CD8-positive, alpha-beta memory T cell (primary cell): ENCODE measurements at regions not wholly inside any gene's neighbourhood (a gene's known extent, or its start where the extent isn't known, plus 50 kb on each side); places are given as distances from the start of the nearest gene placed in this dataset.
"Not testable (repeated sequence)": the region's sequence is repeated elsewhere in the genome, so short reads cannot be mapped to it uniquely, and the experiment has no call there.

Source experiments
- CTCF ChIA-PET: fragments of 350-600 bp; sonication (Branson Sonifier 250); formaldehyde crosslinking; loops from one replicate; lab custom pipeline; 2021; ENCODE audit warnings: antibody characterized with exemption; lab: Charles Lee
- POLR2A ChIA-PET: fragments of 350-600 bp; sonication (Branson Sonifier 250); formaldehyde crosslinking; loops from one replicate; lab custom pipeline; 2021; ENCODE audit warnings: antibody characterized with exemption; lab: Charles Lee
- DNase-seq, 5 donors: peaks; one replicate each; pipeline versions ENCODE4 v3.0.0 to v3.0.0-alpha.2; 2020 to 2022; ENCODE audit warnings: mixed read lengths in 1 of 5
- H3K27ac ChIP-seq: one replicate; pipeline ENCODE4 v1.7.0; 2013; ENCODE audit warnings: low read depth, mild to moderate bottlenecking, low read length, moderate library complexity
- H3K27me3 ChIP-seq: 2 replicates; pipeline ENCODE4 v1.7.0; 2013; ENCODE audit warnings: low read length, mild to moderate bottlenecking; ENCODE audit not compliant: insufficient read depth, poor library complexity, severe bottlenecking
- H3K36me3 ChIP-seq: 2 replicates; pipeline ENCODE4 v1.7.0; 2013; ENCODE audit warnings: mild to moderate bottlenecking, low read length, moderate library complexity; ENCODE audit not compliant: insufficient read depth
- H3K4me1 ChIP-seq: 2 replicates; pipeline ENCODE4 v1.7.0; 2013; ENCODE audit warnings: mild to moderate bottlenecking, low read length, moderate library complexity; ENCODE audit not compliant: insufficient read depth
- H3K4me3 ChIP-seq: 2 replicates; pipeline ENCODE4 v1.7.0; 2013; ENCODE audit warnings: mild to moderate bottlenecking, low read length
- H3K9me3 ChIP-seq: 2 replicates; pipeline ENCODE4 v1.7.0; 2013; ENCODE audit warnings: mild to moderate bottlenecking, low read length
- H3K27ac Mint-ChIP-seq, 8 donors: one replicate each; pipeline ENCODE4 v1.8.0; 2020 to 2021; ENCODE audit warnings: mixed read lengths in 8 of 8, mild to moderate bottlenecking in 6 of 8, inconsistent platforms in 3 of 8, moderate library complexity in 3 of 8
- H3K27me3 Mint-ChIP-seq, 2 donors: one replicate each; pipeline ENCODE4 v1.8.0; 2020 to 2021; ENCODE audit warnings: mixed read lengths in 2 of 2, mild to moderate bottlenecking in 1 of 2, moderate library complexity in 1 of 2
- H3K36me3 Mint-ChIP-seq, 3 donors: one replicate each; pipeline ENCODE4 v1.8.0; 2020 to 2021; ENCODE audit warnings: mixed read lengths in 3 of 3, inconsistent platforms in 1 of 3, mild to moderate bottlenecking in 1 of 3
- H3K4me1 Mint-ChIP-seq, 3 donors: one replicate each; pipeline ENCODE4 v1.8.0; 2020 to 2021; ENCODE audit warnings: mixed read lengths in 3 of 3, inconsistent platforms in 1 of 3, mild to moderate bottlenecking in 1 of 3
- H3K4me3 Mint-ChIP-seq, 7 donors: one replicate each; pipeline ENCODE4 v1.8.0; 2020 to 2021; ENCODE audit warnings: mixed read lengths in 7 of 7, mild to moderate bottlenecking in 6 of 7, moderate library complexity in 4 of 7, inconsistent platforms in 2 of 7
- H3K9me3 Mint-ChIP-seq, 5 donors: one replicate each; pipeline ENCODE4 v1.8.0; 2020 to 2022; ENCODE audit warnings: mixed read lengths in 5 of 5, mild to moderate bottlenecking in 3 of 5, moderate library complexity in 2 of 5, inconsistent platforms in 1 of 5

GRCh38 chr9:78149702-78150291, 86.1 kb upstream of the CEP78 start:
- peaks cover 0 to 4% (median 0%) of the 10 kb centered on the region in 3 donors for H3K4me1 Mint-ChIP-seq
- Histone ChIP-seq H3K4me1 (no peaks in the 10 kb centered on the region), H3K9me3 (no peaks in the 10 kb centered on the region), H3K4me3 (no peak overlapping the region), H3K27ac (no peak overlapping the region), H3K27me3 (no peaks in the 10 kb centered on the region), H3K36me3 (no peaks in the 10 kb centered on the region)
- H3K27ac Mint-ChIP-seq = no peak overlapping the region
- H3K4me3 Mint-ChIP-seq = no peak overlapping the region
- peaks cover 2 to 6% of the 10 kb centered on the region in 2 donors for H3K27me3 Mint-ChIP-seq
- POLR2A ChIA-PET = no interaction called here
- H3K9me3 Mint-ChIP-seq = peaks cover 0 to 2% (median 0%) of the 10 kb centered on the region in 5 donors
- H3K36me3 Mint-ChIP-seq = peaks cover 0 to 13% (median 0%) of the 10 kb centered on the region in 3 donors
- no peak for DNase-seq
- CTCF ChIA-PET = interaction anchor here (0.6 kb wide), 1 partner anchor 20 kb away, joined by 3 read pairs; no protein-coding TSS in a partner anchor

GRCh38 chr9:78146241-78146640, 89.6 kb upstream of the CEP78 start:
- Mint-ChIP-seq H3K4me1 (peaks cover 0 to 4% (median 0%) of the 10 kb centered on the region in 3 donors), H3K4me3 (no peak overlapping the region), H3K36me3 (peaks cover 0 to 31% (median 0%) of the 10 kb centered on the region in 3 donors), H3K9me3 (peaks cover 0 to 13% (median 8%) of the 10 kb centered on the region in 5 donors), H3K27ac (no peak overlapping the region), H3K27me3 (no peaks in the 10 kb centered on the region)
- Histone ChIP-seq H3K36me3 (no peaks in the 10 kb centered on the region), H3K27ac (no peak overlapping the region), H3K4me1 (no peaks in the 10 kb centered on the region), H3K9me3 (no peaks in the 10 kb centered on the region), H3K4me3 (no peak overlapping the region), H3K27me3 (no peaks in the 10 kb centered on the region)
- no peak for DNase-seq
- ChIA-PET CTCF (no interaction called here), POLR2A (interaction anchor here (0.7 kb wide), 1 partner anchor 28 kb away, joined by 4 read pairs; no protein-coding TSS in a partner anchor)

GRCh38 chr9:78144663-78145377, 91.1 kb upstream of the CEP78 start:
- Mint-ChIP-seq H3K4me3 (no peak overlapping the region), H3K4me1 (peaks cover 0 to 4% (median 0%) of the 10 kb centered on the region in 3 donors), H3K36me3 (peaks cover 0 to 37% (median 1%) of the 10 kb centered on the region in 3 donors), H3K27ac (no peak overlapping the region), H3K27me3 (no peaks in the 10 kb centered on the region), H3K9me3 (peaks cover 3 to 16% (median 12%) of the 10 kb centered on the region in 5 donors)
- H3K27ac ChIP-seq = no peak overlapping the region
- peaks cover 2% of the 10 kb centered on the region for H3K9me3 ChIP-seq
- H3K36me3 ChIP-seq = no peaks in the 10 kb centered on the region
- ChIA-PET CTCF (no interaction called here), POLR2A (no interaction called here)
- no peaks in the 10 kb centered on the region for H3K4me1 ChIP-seq
- no peaks in the 10 kb centered on the region for H3K27me3 ChIP-seq
- no peak for DNase-seq
- H3K4me3 ChIP-seq = no peak overlapping the region

GRCh38 chr9:78144008-78144381, 91.9 kb upstream of the CEP78 start:
- CTCF ChIA-PET = interaction anchor here (1.0 kb wide), 1 partner anchor 10 kb away, joined by 3 read pairs; no protein-coding TSS in a partner anchor
- Histone ChIP-seq H3K9me3 (peaks cover 7% of the 10 kb centered on the region), H3K4me1 (no peaks in the 10 kb centered on the region), H3K27ac (no peak overlapping the region), H3K27me3 (no peaks in the 10 kb centered on the region), H3K4me3 (no peak overlapping the region), H3K36me3 (no peaks in the 10 kb centered on the region)
- no peaks in the 10 kb centered on the region for H3K27me3 Mint-ChIP-seq
- POLR2A ChIA-PET = no interaction called here
- peaks cover 0 to 9% (median 0%) of the 10 kb centered on the region in 3 donors for H3K4me1 Mint-ChIP-seq
- peak overlapping the region in 2 of 8 donors; percentile 3 to 42 for H3K27ac Mint-ChIP-seq
- H3K4me3 Mint-ChIP-seq = no peak overlapping the region
- no peak for DNase-seq
- peaks cover 9 to 21% (median 16%) of the 10 kb centered on the region in 5 donors for H3K9me3 Mint-ChIP-seq
- peaks cover 0 to 39% (median 1%) of the 10 kb centered on the region in 3 donors for H3K36me3 Mint-ChIP-seq

- Histone ChIP-seq H3K36me3 (no peaks in the 10 kb centered on the region), H3K9me3 (peaks cover 7% of the 10 kb centered on the region), H3K27me3 (no peaks in the 10 kb centered on the region), H3K4me1 (no peaks in the 10 kb centered on the region), H3K4me3 (no peak overlapping the region), H3K27ac (no peak overlapping the region)
- CTCF ChIA-PET = interaction anchor here (1.0 kb wide), 1 partner anchor 10 kb away, joined by 3 read pairs; no protein-coding TSS in a partner anchor
- Mint-ChIP-seq H3K36me3 (peaks cover 0 to 38% (median 1%) of the 10 kb centered on the region in 3 donors), H3K9me3 (peaks cover 9 to 21% (median 17%) of the 10 kb centered on the region in 5 donors), H3K4me3 (no peak overlapping the region), H3K4me1 (peaks cover 0 to 9% (median 0%) of the 10 kb centered on the region in 3 donors), H3K27me3 (no peaks in the 10 kb centered on the region), H3K27ac (peak overlapping the region in 3 of 8 donors; percentile 17 to 43 (median 42))
- no peak for DNase-seq
- POLR2A ChIA-PET = no interaction called here
Measured at GRCh38 chr9:78143281-78144007, 92.4 kb upstream of the CEP78 start.

GRCh38 chr9:78142264-78142663, 93.6 kb upstream of the CEP78 start:
- POLR2A ChIA-PET, H3K36me3 ChIP-seq: not testable (repeated sequence)
- peaks cover 9 to 25% (median 19%) of the 10 kb centered on the region in 5 donors for H3K9me3 Mint-ChIP-seq

GRCh38 chr9:78133751-78134150, 102.1 kb upstream of the CEP78 start:
- peak overlapping the region in 1 of 8 donors; percentile 3 for H3K27ac Mint-ChIP-seq
- ChIA-PET CTCF (interaction anchor here (0.7 kb wide), 1 partner anchor 10 kb away, joined by 3 read pairs; no protein-coding TSS in a partner anchor), POLR2A (no interaction called here)
- H3K27ac ChIP-seq = no peak overlapping the region
- DNase-seq = no peak
- H3K36me3 ChIP-seq = no peaks in the 10 kb centered on the region
- no peak overlapping the region for H3K4me3 ChIP-seq
- H3K4me3 Mint-ChIP-seq = no peak overlapping the region
- H3K9me3 Mint-ChIP-seq = peaks cover 0 to 14% (median 5%) of the 10 kb centered on the region in 5 donors
- H3K27me3 ChIP-seq = no peaks in the 10 kb centered on the region
- H3K4me1 ChIP-seq = peaks cover 4% of the 10 kb centered on the region
- H3K36me3 Mint-ChIP-seq = peaks cover 0 to 34% (median 5%) of the 10 kb centered on the region in 3 donors
- peaks cover 3 to 4% of the 10 kb centered on the region in 2 donors for H3K27me3 Mint-ChIP-seq
- no peaks in the 10 kb centered on the region for H3K9me3 ChIP-seq
- peaks cover 9 to 20% (median 19%) of the 10 kb centered on the region in 3 donors for H3K4me1 Mint-ChIP-seq

More at GRCh38 chr9:78142264-78142663, 93.6 kb upstream of the CEP78 start:
- CTCF ChIA-PET, H3K27me3 ChIP-seq, H3K4me3 Mint-ChIP-seq, DNase-seq, H3K4me1 ChIP-seq, H3K4me1 Mint-ChIP-seq, H3K27me3 Mint-ChIP-seq, H3K27ac ChIP-seq, H3K27ac Mint-ChIP-seq, H3K9me3 ChIP-seq, H3K4me3 ChIP-seq: not testable (repeated sequence)
- H3K36me3 Mint-ChIP-seq = peaks cover 0 to 40% (median 1%) of the 10 kb centered on the region in 3 donors
